Pancreas (tissue), 10 donors: ENCODE measurements at regions not wholly inside any gene's neighbourhood (a gene's known extent, or its start where the extent isn't known, plus 50 kb on each side); places are given as distances from the start of the nearest gene placed in this dataset.
A peak's percentile ranks its signal among the peaks of the same experiment; 100 is the strongest.

ENCODE experiments used
- ATAC-seq, 4 donors: fragments of 200-7000 bp; cut with Tn5 transposase; one replicate each; pipeline versions ENCODE4 v1.8.0 to v1.9.1; 2020; ENCODE audit warnings: mild to moderate bottlenecking in 4 of 4, moderate library complexity in 4 of 4
- DNase-seq, 6 donors: peaks; one replicate each; pipeline ENCODE4 v3.0.0-alpha.2; 2020
- FAIRE-seq: peaks from 2 replicates; lab custom pipeline; 2012; peaks lifted over from hg19 to GRCh38; lab: Jason Lieb, UNC
- H3K27ac ChIP-seq, 4 donors: fragments of 200-600 bp; sonication (generic); 1 replicate in 3 of 4; 2 replicates in 1 of 4; pipeline versions ENCODE4 v1.5.0 to v1.8.0; 2020
- H3K27me3 ChIP-seq, 4 donors: fragments of 200-600 bp; one replicate each; pipeline ENCODE4 v1.8.0; 2021
- H3K36me3 ChIP-seq, 3 donors: fragments of 200-600 bp; sonication (generic) in 1 of 3; one replicate each; pipeline versions ENCODE4 v1.5.0 to v1.8.0; 2020 to 2021
- H3K4me1 ChIP-seq, 3 donors: fragments of 200-600 bp; one replicate each; pipeline ENCODE4 v1.8.0; 2021
- H3K4me3 ChIP-seq, 4 donors: fragments of 200-600 bp; sonication (generic) in 2 of 4; one replicate each; pipeline versions ENCODE4 v1.5.0 to v1.8.0; 2020 to 2021
- H3K9me3 ChIP-seq, 4 donors: fragments of 200-600 bp; one replicate each; pipeline ENCODE4 v1.8.0; 2021
- WGBS, 2 donors: extraction: QIAGEN DNeasy Blood & Tissue Kit; methylation state at CpG; one replicate each; pipeline ENCODE4 v1.1.7; 2013; 5-methylcytosine and 5-hydroxymethylcytosine counted together
- intact Hi-C, 3 donors: fragments of 100-400 bp; cut with DNase I; formaldehyde crosslinking; loops; one replicate each; pipeline versions ENCODE4 v1.11.1 to v1.14.2; 2022
- TF ChIP-seq, protein P1 (sequence below), 4 donors: fragments of 200-600 bp; sonication (generic) in 3 of 4; IDR thresholded peaks; one replicate each; pipeline versions ENCODE4 v1.5.0 to v1.8.0; 2021; ENCODE audit warnings: antibody characterized with exemption in 4 of 4
- donor health status: healthy with polysubstance abuse.
- donor health status: DM: no; HTN: no; CAD: no; lungs with moderate emphysema.
- donor health status: DM: no; HTN: no; CAD: no.
- donor health status: control.
- donor health status: control.
- donor health status: Bipolar disorder and iron deficiency.
- donor health status: DM: yes; HTN: yes; CAD: no.
- donor health status: DM: no; HTN: no; CAD: no.
- donor health status: DM: no; HTN: no; CAD: no.
- donor health status: DM: yes; HTN: yes; CAD: no.

DNA sequence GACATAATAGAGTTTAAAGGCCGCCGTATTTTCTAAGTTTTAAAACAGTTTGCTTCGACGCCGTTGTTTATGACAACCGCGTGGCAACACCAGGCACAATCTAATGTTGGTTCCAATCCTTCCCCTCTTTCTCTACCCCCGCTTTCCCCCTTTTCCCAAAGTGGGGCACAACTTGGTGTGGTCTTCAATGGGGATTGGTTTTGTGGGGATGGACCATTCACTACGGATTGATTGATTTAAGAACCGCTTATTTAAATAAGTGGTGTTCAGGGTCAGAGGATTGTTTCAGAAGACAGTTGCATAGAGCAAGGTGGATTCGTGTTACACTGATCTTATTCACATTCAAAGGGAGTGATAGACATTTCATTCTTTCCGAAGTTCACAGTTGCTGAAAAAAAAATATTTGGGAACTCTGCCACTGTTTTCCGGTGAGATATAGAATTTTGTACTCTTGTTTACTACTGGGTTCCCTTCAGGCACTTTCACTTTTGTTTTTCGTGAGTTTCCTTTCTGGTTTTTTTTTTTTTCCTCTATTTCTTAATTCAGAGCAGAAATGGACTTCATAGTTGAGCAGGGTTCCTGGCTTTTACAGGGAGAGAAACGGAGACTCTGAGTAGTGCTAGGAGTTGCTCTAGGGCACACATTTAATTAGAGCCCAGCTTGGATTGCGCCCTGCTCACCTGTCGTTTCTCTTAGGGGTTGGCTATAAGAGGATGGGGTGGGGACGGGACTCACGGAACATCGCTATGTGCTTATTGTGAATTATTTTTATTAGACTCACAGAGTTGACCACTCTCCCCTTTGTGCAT, 79.6 kb upstream of the AK4 start:
- Histone ChIP-seq H3K27me3 (no peaks in the 10 kb centered on the region), H3K4me1 (peaks cover 0 to 5% (median 0%) of the 10 kb centered on the region in 3 donors), H3K9me3 (no peaks in the 10 kb centered on the region), H3K27ac (peak overlapping the region; percentile 78 to 99 (median 96)), H3K4me3 (peak overlapping the region; percentile 48 to 86 (median 58)), H3K36me3 (no peaks in the 10 kb centered on the region)
- 1 to 2% methylated on average over 20 of the region's 20 CpGs for WGBS, 2 donors
- intact Hi-C loops, result no loop called here
- DNase-seq (peak in 1 of 6 donors; percentile 26), ATAC-seq (peak in 3 of 4 donors; percentile 1 to 15 (median 8)), FAIRE-seq (no peak)
- TF ChIP-seq, protein P1, sequence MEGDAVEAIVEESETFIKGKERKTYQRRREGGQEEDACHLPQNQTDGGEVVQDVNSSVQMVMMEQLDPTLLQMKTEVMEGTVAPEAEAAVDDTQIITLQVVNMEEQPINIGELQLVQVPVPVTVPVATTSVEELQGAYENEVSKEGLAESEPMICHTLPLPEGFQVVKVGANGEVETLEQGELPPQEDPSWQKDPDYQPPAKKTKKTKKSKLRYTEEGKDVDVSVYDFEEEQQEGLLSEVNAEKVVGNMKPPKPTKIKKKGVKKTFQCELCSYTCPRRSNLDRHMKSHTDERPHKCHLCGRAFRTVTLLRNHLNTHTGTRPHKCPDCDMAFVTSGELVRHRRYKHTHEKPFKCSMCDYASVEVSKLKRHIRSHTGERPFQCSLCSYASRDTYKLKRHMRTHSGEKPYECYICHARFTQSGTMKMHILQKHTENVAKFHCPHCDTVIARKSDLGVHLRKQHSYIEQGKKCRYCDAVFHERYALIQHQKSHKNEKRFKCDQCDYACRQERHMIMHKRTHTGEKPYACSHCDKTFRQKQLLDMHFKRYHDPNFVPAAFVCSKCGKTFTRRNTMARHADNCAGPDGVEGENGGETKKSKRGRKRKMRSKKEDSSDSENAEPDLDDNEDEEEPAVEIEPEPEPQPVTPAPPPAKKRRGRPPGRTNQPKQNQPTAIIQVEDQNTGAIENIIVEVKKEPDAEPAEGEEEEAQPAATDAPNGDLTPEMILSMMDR (IDR thresholded peaks at IDR 0.05), result no peak

DNA sequence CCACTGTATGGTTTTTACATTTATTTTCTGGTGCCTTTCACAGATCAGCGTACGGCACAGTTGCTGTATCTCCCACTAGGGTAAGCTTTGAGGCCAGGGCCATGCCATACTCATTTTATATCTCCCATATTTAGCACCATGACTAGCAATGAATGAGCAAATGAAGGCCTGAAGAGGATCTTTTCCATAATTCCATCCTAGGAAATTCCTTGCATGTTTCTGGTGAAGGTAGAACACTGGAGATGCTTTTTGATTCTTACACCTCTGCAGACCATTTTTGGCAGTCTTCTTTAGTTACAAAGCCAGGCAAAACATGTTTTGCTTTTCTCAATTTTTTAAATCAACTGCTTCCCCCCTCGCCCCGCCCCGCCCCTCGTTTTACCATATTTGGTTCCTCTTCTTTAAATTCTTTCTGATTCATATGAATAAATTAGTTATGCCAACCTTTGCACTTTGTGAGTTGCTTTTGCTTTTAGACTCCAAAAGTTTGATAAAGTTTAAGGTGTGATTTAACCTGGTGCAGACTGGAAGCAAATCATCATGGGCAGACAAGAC, 78.9 kb upstream of the AK4 start:
- H3K27ac ChIP-seq, result peak overlapping the region; percentile 78 to 99 (median 96)
- no peaks in the 10 kb centered on the region for H3K27me3 ChIP-seq
- H3K4me1 ChIP-seq, result peaks cover 0 to 5% (median 0%) of the 10 kb centered on the region in 3 donors
- 70 to 76% methylated on average over 6 of the region's 6 CpGs for WGBS, 2 donors
- TF ChIP-seq, protein P1 (IDR thresholded peaks at IDR 0.05), result no peak
- DNase-seq (no peak), FAIRE-seq (no peak), ATAC-seq (no peak)
- no peaks in the 10 kb centered on the region for H3K36me3 ChIP-seq
- intact Hi-C loops, result no loop called here
- no peaks in the 10 kb centered on the region for H3K9me3 ChIP-seq
- peak overlapping the region in 3 of 4 donors; percentile 56 to 86 (median 60) for H3K4me3 ChIP-seq

DNA sequence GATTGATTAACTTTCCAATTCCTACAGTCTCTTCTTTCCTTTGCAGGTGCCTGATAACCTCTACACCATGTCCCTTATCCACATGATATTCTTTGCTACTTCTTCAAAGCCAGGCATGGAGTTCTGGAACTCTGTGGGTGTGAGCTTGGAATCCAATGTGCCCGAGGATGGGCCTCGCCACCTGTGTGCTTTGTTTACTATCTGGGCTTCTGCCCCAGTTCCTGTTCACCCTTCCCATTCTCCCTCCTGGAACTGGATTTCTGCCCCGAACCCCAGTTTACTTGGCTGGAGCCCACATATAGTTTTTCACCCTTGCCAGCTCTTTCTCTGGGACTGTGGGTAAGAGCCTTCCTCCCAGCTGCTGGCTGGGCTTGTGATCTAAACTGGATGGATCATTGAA, 75.2 kb upstream of the AK4 start:
- FAIRE-seq (no peak), DNase-seq (no peak), ATAC-seq (no peak)
- TF ChIP-seq, protein P1 (IDR thresholded peaks at IDR 0.05), result no peak
- Histone ChIP-seq H3K27me3 (no peaks in the 10 kb centered on the region), H3K9me3 (no peaks in the 10 kb centered on the region), H3K4me3 (no peak overlapping the region), H3K27ac (no peak overlapping the region), H3K4me1 (no peaks in the 10 kb centered on the region), H3K36me3 (no peaks in the 10 kb centered on the region)
- 37 to 41% methylated on average over 3 of the region's 3 CpGs for WGBS, 2 donors
- intact Hi-C loops, result loop anchor here in 1 of 3 donors (10.0 kb wide), 1 partner anchor 132 kb away; no protein-coding TSS in a partner anchor

DNA sequence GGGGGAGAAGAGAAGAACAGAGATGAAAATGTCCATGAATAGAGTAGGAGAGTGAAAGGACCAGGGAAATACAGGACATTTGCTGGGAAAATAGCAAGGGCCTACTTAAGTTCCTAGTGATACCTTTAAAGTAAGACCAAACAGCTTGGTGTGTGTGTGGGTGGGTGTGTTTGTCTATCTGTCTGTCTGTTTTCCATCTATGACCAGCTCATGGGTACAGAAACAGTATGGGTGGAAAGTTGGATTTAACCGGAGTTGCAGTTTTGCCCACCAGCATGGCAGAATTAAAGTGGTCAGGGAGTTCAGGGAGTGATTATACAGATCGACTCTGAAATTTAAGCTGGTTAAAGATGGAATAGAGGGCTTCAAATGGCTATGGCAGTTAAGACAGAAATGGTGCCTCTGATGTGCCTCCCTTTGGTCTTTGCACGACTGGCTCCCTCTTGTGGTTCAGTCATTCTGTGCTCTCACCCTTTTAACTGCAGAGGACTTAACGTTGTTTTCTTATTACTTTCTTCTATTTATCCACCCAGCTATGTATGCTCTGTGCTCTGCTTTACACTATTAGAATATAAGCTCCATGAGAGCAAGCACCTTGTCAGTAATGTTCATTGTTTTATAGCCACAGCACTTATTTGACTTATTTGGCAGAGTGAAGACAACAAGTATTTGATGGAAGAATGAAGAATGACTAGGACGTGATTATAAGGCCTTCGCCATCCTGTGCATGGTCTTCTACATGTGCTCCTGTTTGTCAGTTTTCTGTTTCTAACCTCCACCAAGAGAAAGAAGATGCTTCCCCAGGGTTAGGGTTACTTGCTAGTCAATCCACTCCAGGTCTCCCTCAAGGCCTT, 72.7 kb upstream of the AK4 start:
- no peaks in the 10 kb centered on the region for H3K27me3 ChIP-seq
- ATAC-seq (peak; percentile 80 to 98 (median 94)), DNase-seq (peak in 3 of 6 donors; percentile 43 to 61 (median 54)), FAIRE-seq (no peak)
- H3K9me3 ChIP-seq, result no peaks in the 10 kb centered on the region
- no peaks in the 10 kb centered on the region for H3K36me3 ChIP-seq
- WGBS, 2 donors, result 42 to 52% methylated on average over 6 of the region's 6 CpGs
- no peak overlapping the region for H3K4me3 ChIP-seq
- TF ChIP-seq, protein P1 (IDR thresholded peaks at IDR 0.05), result peak; percentile 45 to 60 (median 54)
- no peaks in the 10 kb centered on the region for H3K4me1 ChIP-seq
- no peak overlapping the region for H3K27ac ChIP-seq
- intact Hi-C loops, result loop anchor here in 1 of 3 donors (10.0 kb wide), 1 partner anchor 129 kb away; no protein-coding TSS in a partner anchor
